ENCODE measurements at regions not wholly inside any gene's neighbourhood (a gene's known extent, or its start where the extent isn't known, plus 50 kb on each side); places are given as distances from the start of the nearest gene placed in this dataset.

DNA sequence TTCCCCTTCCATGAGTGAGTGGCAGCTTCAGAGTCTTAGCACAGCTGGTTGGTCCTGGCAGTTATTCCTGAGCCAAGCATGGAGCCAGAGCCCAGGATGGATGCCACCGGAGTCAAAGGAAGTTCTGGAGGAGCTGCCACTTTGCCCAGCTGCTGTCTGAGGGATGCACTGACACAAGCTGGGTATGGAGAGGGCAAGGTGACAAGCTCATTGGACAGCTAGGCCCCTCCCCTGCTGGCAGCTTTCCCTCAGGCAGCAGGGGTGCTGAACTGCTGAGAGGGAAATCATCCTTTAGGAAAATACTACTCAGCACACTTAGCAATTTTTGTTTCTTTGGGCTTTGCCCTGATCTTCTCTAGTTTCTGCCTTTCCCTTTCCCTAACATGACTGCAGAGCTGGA, 99.3 kb upstream of the SESN3 start:
- TF ChIP-seq, protein P1, sequence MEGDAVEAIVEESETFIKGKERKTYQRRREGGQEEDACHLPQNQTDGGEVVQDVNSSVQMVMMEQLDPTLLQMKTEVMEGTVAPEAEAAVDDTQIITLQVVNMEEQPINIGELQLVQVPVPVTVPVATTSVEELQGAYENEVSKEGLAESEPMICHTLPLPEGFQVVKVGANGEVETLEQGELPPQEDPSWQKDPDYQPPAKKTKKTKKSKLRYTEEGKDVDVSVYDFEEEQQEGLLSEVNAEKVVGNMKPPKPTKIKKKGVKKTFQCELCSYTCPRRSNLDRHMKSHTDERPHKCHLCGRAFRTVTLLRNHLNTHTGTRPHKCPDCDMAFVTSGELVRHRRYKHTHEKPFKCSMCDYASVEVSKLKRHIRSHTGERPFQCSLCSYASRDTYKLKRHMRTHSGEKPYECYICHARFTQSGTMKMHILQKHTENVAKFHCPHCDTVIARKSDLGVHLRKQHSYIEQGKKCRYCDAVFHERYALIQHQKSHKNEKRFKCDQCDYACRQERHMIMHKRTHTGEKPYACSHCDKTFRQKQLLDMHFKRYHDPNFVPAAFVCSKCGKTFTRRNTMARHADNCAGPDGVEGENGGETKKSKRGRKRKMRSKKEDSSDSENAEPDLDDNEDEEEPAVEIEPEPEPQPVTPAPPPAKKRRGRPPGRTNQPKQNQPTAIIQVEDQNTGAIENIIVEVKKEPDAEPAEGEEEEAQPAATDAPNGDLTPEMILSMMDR (IDR thresholded peaks at IDR 0.05) = no peak
- TF ChIP-seq, protein P2, sequence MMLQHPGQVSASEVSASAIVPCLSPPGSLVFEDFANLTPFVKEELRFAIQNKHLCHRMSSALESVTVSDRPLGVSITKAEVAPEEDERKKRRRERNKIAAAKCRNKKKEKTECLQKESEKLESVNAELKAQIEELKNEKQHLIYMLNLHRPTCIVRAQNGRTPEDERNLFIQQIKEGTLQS (CRISPR knock-in tag; conservative IDR thresholded peaks at IDR 0.05) = no peak
- TF ChIP-seq, protein P3, sequence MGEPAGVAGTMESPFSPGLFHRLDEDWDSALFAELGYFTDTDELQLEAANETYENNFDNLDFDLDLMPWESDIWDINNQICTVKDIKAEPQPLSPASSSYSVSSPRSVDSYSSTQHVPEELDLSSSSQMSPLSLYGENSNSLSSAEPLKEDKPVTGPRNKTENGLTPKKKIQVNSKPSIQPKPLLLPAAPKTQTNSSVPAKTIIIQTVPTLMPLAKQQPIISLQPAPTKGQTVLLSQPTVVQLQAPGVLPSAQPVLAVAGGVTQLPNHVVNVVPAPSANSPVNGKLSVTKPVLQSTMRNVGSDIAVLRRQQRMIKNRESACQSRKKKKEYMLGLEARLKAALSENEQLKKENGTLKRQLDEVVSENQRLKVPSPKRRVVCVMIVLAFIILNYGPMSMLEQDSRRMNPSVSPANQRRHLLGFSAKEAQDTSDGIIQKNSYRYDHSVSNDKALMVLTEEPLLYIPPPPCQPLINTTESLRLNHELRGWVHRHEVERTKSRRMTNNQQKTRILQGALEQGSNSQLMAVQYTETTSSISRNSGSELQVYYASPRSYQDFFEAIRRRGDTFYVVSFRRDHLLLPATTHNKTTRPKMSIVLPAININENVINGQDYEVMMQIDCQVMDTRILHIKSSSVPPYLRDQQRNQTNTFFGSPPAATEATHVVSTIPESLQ (CRISPR knock-in tag; IDR thresholded peaks at IDR 0.05) = no peak
- TF ChIP-seq, protein P4, sequence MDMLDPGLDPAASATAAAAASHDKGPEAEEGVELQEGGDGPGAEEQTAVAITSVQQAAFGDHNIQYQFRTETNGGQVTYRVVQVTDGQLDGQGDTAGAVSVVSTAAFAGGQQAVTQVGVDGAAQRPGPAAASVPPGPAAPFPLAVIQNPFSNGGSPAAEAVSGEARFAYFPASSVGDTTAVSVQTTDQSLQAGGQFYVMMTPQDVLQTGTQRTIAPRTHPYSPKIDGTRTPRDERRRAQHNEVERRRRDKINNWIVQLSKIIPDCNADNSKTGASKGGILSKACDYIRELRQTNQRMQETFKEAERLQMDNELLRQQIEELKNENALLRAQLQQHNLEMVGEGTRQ (CRISPR knock-in tag; IDR thresholded peaks at IDR 0.05) = no peak

Measured in WTC11 (cell line).